Suprapubic skin (tissue), 4 donors: ENCODE measurements at regions not wholly inside any gene's neighbourhood (a gene's known extent, or its start where the extent isn't known, plus 50 kb on each side); places are given as distances from the start of the nearest gene placed in this dataset.

Source experiments
- DNase-seq, 2 donors: peaks; one replicate each; pipeline ENCODE4 v3.0.0-alpha.2; 2019; ENCODE audit warnings: low spot score in 2 of 2
- H3K27ac ChIP-seq: fragments of 200-600 bp; sonication (generic); one replicate; pipeline ENCODE4 v1.5.1; 2019
- H3K27me3 ChIP-seq: fragments of 200-600 bp; sonication (generic); one replicate; pipeline ENCODE4 v1.5.1; 2019
- H3K36me3 ChIP-seq: fragments of 200-600 bp; sonication (generic); one replicate; pipeline ENCODE4 v1.5.1; 2019
- H3K4me1 ChIP-seq: fragments of 200-600 bp; sonication (generic); one replicate; pipeline ENCODE4 v1.5.1; 2019
- H3K4me3 ChIP-seq: fragments of 200-600 bp; sonication (generic); one replicate; pipeline ENCODE4 v1.5.1; 2019; ENCODE audit warnings: mild to moderate bottlenecking
- H3K9me3 ChIP-seq: fragments of 200-600 bp; sonication (generic); one replicate; pipeline ENCODE4 v1.5.1; 2019
- CTCF ChIP-seq, 2 donors: fragments of 200-600 bp in 1 of 2; fragments of 450-650 bp in 1 of 2; sonication (generic) in 1 of 2; IDR thresholded peaks; one replicate each; pipeline ENCODE4 v1.5.1; 2016 to 2019; ENCODE audit warnings: antibody characterized with exemption in 2 of 2, mild to moderate bottlenecking in 1 of 2, moderate library complexity in 1 of 2
- EP300 ChIP-seq: sonication (generic); formaldehyde crosslinking; IDR thresholded peaks from one replicate; pipeline ENCODE4 v1.6.1; 2017; ENCODE audit warnings: antibody characterized with exemption
- POLR2A ChIP-seq, 2 donors: fragments of 450-650 bp; IDR thresholded peaks; one replicate each; pipeline ENCODE4 v1.6.1; 2017; ENCODE audit warnings: antibody characterized with exemption in 2 of 2, mild to moderate bottlenecking in 2 of 2, moderate library complexity in 2 of 2
- POLR2AphosphoS5 ChIP-seq, 3 donors: sonication (generic); formaldehyde crosslinking; IDR thresholded peaks; one replicate each; pipeline ENCODE4 v1.6.1; 2017; ENCODE audit warnings: antibody characterized with exemption in 3 of 3
- WGBS: methylation state at CpG from one replicate; pipeline ENCODE4 v1.1.5; 2018; 5-methylcytosine and 5-hydroxymethylcytosine counted together

DNA sequence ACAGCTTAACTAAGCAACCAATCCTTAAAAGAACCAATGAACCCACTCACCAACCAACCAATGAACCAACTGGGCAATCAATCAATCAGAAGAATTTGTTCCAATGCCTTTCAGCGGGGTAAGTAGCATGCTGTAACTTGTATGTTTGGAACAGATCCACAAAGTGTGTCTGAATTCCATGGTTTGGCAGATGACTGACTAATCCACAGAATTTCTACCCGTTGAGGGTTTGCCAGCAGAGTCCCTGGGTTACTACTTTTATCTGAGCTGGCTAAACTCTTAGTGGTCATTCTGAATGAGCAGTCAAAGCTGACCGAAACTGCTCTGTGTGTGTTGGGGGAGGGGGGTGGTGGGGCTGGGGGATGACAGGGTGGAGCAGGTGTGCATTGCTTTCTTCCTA, 125.0 kb upstream of the JAG1 start:
- no peaks in the 10 kb centered on the region for H3K4me1 ChIP-seq
- 72% methylated on average over 3 of the region's 3 CpGs for WGBS
- no peaks in the 10 kb centered on the region for H3K36me3 ChIP-seq
- no peak overlapping the region for H3K27ac ChIP-seq
- H3K27me3 ChIP-seq = no peaks in the 10 kb centered on the region
- TF ChIP-seq EP300 = no peak
- no peak for TF ChIP-seq POLR2AphosphoS5 (IDR thresholded peaks at IDR 0.05)
- no peak for TF ChIP-seq POLR2A (IDR thresholded peaks at IDR 0.05)
- no peak for TF ChIP-seq CTCF (IDR thresholded peaks at IDR 0.05)
- no peak overlapping the region for H3K4me3 ChIP-seq
- DNase-seq = no peak
- H3K9me3 ChIP-seq = no peaks in the 10 kb centered on the region

DNA sequence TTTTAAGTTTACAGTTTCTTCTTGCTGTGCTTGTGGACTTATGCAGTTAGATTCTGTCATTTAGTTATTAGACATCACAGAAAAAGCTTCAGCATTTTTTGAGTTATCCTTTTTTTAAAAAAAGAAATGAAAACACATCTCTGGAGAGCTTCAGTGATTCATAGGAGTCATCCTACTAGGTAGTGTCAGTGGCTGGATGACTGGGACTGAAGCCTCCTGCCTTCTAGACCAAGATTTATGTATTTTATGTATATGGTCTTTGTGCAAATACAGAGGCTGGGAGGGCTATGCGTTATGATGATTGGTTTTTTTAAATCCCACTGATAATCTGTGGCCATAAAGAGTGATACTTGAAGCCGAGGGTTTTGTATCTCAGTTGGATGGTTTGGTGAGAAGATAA, 125.9 kb upstream of the JAG1 start:
- Histone ChIP-seq H3K27me3 (no peaks in the 10 kb centered on the region), H3K4me3 (no peak overlapping the region), H3K4me1 (no peaks in the 10 kb centered on the region), H3K27ac (no peak overlapping the region), H3K36me3 (no peaks in the 10 kb centered on the region), H3K9me3 (no peaks in the 10 kb centered on the region)
- 88% methylated on average over 2 of the region's 2 CpGs for WGBS
- TF ChIP-seq POLR2AphosphoS5 (IDR thresholded peaks at IDR 0.05) (no peak), POLR2A (IDR thresholded peaks at IDR 0.05) (no peak), CTCF (IDR thresholded peaks at IDR 0.05) (no peak), EP300 (no peak)
- no peak for DNase-seq

DNA sequence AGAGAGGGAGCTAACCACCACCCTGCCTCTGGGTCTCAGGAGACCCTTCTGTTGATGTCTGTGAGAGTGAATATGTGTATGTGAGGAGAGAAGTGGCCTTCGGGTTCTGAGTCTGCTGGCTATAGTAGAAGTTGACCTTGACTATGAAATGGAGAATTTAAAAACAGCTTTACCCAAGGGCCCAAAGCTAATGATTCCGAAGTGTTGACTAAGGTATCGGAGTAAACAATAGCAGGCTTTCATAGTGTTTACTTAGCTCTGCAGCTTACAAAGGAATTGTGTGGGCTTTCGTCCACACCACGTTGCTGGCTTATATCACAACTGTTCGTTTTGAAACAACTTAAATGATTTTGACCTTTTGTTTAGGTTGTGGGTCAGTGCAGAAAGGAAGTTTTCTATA, 126.5 kb upstream of the JAG1 start:
- 89% methylated on average over 6 of the region's 6 CpGs for WGBS
- no peak overlapping the region for H3K27ac ChIP-seq
- H3K27me3 ChIP-seq = no peaks in the 10 kb centered on the region
- H3K9me3 ChIP-seq = no peaks in the 10 kb centered on the region
- no peak overlapping the region for H3K4me3 ChIP-seq
- H3K4me1 ChIP-seq = no peaks in the 10 kb centered on the region
- TF ChIP-seq CTCF (IDR thresholded peaks at IDR 0.05) = no peak
- TF ChIP-seq POLR2AphosphoS5 (IDR thresholded peaks at IDR 0.05) = no peak
- TF ChIP-seq POLR2A (IDR thresholded peaks at IDR 0.05) = no peak
- TF ChIP-seq EP300 = no peak
- DNase-seq = no peak
- H3K36me3 ChIP-seq = no peaks in the 10 kb centered on the region

DNA sequence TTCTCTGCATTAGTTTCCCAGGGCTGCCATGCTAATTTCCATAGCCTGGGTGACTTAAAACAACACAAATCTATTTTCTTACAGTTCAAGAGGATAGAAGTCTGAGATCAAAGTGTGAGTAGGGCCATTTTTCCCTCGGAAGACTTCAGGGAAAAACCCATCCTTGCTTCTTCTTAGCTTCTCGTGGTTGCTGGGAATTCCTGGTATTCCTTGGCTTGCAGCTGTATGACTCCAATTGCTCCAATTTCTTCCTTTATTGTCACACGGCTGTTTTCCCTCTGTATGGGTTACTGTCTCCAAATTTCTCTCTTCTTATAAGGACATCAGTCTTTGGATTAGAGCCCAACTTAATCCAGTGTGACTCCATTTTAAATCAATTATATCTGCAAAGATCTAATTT, 128.4 kb upstream of the JAG1 start:
- no peak for DNase-seq
- Histone ChIP-seq H3K4me3 (no peak overlapping the region), H3K9me3 (no peaks in the 10 kb centered on the region), H3K27me3 (no peaks in the 10 kb centered on the region), H3K36me3 (no peaks in the 10 kb centered on the region), H3K27ac (no peak overlapping the region), H3K4me1 (peaks cover 3% of the 10 kb centered on the region)
- no peak for TF ChIP-seq EP300
- no peak for TF ChIP-seq POLR2A (IDR thresholded peaks at IDR 0.05)
- TF ChIP-seq CTCF (IDR thresholded peaks at IDR 0.05) = no peak
- TF ChIP-seq POLR2AphosphoS5 (IDR thresholded peaks at IDR 0.05) = no peak
- WGBS = 60% methylated on average over 3 of the region's 3 CpGs

DNA sequence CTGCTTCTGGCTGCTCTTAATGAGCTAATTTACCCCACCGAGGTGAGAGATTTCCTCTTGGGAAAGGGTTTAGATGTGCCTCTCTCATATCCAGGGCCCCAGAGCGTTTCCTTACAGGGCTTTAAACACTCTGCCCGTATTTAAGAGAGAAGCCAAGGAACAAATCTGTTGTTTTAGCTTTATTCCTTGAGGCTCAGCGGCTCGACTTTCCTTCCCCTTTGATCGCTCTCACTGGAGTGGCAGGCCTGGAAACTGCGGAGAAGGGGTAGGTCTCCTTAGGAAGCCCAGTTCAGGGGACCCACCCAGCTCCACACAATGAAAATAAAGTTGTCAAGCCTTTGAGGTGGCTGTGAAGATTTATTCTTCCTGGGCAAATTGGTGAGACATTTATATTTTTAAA, 132.0 kb upstream of the JAG1 start:
- Histone ChIP-seq H3K4me3 (no peak overlapping the region), H3K9me3 (no peaks in the 10 kb centered on the region), H3K36me3 (no peaks in the 10 kb centered on the region), H3K27me3 (no peaks in the 10 kb centered on the region), H3K4me1 (peaks cover 3% of the 10 kb centered on the region), H3K27ac (peak overlapping the region; percentile 4)
- no peak for TF ChIP-seq EP300
- no peak for TF ChIP-seq POLR2AphosphoS5 (IDR thresholded peaks at IDR 0.05)
- TF ChIP-seq POLR2A (IDR thresholded peaks at IDR 0.05) = no peak
- no peak for TF ChIP-seq CTCF (IDR thresholded peaks at IDR 0.05)
- no peak for DNase-seq
- 62% methylated on average over 7 of the region's 7 CpGs for WGBS
